Peyer's patch (tissue), 4 donors: ENCODE measurements at regions not wholly inside any gene's neighbourhood (a gene's known extent, or its start where the extent isn't known, plus 50 kb on each side); places are given as distances from the start of the nearest gene placed in this dataset.

Source experiments
- POLR2A ChIP-seq, 2 donors: fragments of 450-650 bp; IDR thresholded peaks; one replicate each; pipeline ENCODE4 v1.5.1; 2017; ENCODE audit warnings: antibody characterized with exemption in 2 of 2, mild to moderate bottlenecking in 2 of 2, moderate library complexity in 2 of 2
- TF ChIP-seq, protein P1 (sequence below), 6 experiments: fragments of 450-650 bp in 4 of 6; fragments of 200-600 bp in 2 of 6; sonication (generic) in 1 of 6; IDR thresholded peaks; one replicate each; pipeline ENCODE4 v1.5.1; 2017 to 2019; ENCODE audit warnings: antibody characterized with exemption in 6 of 6, mild to moderate bottlenecking in 3 of 6, moderate library complexity in 1 of 6

DNA sequence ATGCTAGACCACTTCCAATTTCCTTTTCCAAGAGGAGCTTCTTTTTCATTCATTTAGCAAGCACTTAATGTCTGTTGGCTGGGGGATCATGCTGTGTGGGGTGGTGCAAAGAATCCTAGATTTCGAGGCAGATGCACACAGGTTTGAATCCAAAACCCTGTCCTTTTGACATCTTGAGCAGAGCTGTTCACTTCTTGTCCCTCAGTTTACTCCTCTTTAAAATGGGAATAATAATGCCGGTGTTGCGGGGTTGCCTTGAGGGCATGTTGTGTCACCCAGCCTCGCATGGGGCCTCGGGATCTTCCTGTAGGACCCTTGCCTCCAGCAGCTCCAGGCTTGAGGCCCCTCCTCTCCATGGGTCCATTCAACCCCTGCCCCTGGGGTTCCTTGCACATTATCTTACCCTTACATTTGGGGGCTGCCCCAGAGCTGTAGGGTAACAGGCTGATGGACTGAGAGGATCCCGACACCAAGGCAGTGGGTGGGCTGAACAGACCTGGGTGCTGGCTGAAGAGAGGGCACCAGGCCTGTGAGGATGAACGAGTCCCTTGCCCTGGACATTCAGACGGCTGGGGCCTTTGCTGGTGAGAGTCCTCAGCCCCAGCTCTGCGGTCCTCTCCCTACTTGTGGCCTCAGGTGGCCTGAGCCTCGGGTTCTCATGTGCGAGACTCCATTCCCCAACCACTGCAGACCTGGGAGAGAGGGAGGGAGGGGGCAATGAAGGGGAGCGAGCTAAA lies 145.8 kb downstream of the BARX1 start:
- no peak for TF ChIP-seq POLR2A (IDR thresholded peaks at IDR 0.05)
- TF ChIP-seq, protein P1, sequence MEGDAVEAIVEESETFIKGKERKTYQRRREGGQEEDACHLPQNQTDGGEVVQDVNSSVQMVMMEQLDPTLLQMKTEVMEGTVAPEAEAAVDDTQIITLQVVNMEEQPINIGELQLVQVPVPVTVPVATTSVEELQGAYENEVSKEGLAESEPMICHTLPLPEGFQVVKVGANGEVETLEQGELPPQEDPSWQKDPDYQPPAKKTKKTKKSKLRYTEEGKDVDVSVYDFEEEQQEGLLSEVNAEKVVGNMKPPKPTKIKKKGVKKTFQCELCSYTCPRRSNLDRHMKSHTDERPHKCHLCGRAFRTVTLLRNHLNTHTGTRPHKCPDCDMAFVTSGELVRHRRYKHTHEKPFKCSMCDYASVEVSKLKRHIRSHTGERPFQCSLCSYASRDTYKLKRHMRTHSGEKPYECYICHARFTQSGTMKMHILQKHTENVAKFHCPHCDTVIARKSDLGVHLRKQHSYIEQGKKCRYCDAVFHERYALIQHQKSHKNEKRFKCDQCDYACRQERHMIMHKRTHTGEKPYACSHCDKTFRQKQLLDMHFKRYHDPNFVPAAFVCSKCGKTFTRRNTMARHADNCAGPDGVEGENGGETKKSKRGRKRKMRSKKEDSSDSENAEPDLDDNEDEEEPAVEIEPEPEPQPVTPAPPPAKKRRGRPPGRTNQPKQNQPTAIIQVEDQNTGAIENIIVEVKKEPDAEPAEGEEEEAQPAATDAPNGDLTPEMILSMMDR (IDR thresholded peaks at IDR 0.05) = no peak
